Lower leg skin (tissue), 3 donors: ENCODE measurements at regions not wholly inside any gene's neighbourhood (a gene's known extent, or its start where the extent isn't known, plus 50 kb on each side); places are given as distances from the start of the nearest gene placed in this dataset.

Experiments
- CTCF ChIP-seq, 3 donors: fragments of 450-650 bp; IDR thresholded peaks; one replicate each; pipeline ENCODE4 v1.5.1; 2016; ENCODE audit warnings: antibody characterized with exemption in 3 of 3, mild to moderate bottlenecking in 3 of 3, moderate library complexity in 2 of 3
- POLR2A ChIP-seq, 2 donors: fragments of 450-650 bp; IDR thresholded peaks; one replicate each; pipeline ENCODE4 v1.6.1; 2016 to 2017; ENCODE audit warnings: antibody characterized with exemption in 2 of 2, mild to moderate bottlenecking in 1 of 2, moderate library complexity in 1 of 2

DNA sequence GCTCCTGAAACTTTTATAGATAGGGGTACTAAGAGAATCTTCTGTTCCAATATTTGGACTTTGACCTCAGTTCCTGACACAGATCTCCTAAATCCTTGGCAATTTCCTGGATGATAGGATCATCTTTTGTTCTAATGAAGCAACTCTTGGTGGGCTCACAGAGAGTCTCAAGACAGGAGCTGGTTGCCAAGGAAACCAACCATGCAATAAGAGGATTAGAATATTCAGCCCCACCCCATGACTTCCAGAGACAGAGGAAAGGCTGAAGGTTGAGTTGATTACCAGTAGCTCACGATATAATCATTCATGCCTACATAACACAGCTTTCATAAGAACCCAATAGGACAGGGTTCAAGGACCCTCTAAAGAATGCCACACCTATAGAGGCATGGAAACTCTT is 2050.2 kb upstream of the CDH6 start:
- TF ChIP-seq CTCF (IDR thresholded peaks at IDR 0.05) (no peak), POLR2A (IDR thresholded peaks at IDR 0.05) (no peak)
